ENCODE measurements at regions not wholly inside any gene's neighbourhood (a gene's known extent, or its start where the extent isn't known, plus 50 kb on each side); places are given as distances from the start of the nearest gene placed in this dataset.

- TF ChIP-seq, protein P1, sequence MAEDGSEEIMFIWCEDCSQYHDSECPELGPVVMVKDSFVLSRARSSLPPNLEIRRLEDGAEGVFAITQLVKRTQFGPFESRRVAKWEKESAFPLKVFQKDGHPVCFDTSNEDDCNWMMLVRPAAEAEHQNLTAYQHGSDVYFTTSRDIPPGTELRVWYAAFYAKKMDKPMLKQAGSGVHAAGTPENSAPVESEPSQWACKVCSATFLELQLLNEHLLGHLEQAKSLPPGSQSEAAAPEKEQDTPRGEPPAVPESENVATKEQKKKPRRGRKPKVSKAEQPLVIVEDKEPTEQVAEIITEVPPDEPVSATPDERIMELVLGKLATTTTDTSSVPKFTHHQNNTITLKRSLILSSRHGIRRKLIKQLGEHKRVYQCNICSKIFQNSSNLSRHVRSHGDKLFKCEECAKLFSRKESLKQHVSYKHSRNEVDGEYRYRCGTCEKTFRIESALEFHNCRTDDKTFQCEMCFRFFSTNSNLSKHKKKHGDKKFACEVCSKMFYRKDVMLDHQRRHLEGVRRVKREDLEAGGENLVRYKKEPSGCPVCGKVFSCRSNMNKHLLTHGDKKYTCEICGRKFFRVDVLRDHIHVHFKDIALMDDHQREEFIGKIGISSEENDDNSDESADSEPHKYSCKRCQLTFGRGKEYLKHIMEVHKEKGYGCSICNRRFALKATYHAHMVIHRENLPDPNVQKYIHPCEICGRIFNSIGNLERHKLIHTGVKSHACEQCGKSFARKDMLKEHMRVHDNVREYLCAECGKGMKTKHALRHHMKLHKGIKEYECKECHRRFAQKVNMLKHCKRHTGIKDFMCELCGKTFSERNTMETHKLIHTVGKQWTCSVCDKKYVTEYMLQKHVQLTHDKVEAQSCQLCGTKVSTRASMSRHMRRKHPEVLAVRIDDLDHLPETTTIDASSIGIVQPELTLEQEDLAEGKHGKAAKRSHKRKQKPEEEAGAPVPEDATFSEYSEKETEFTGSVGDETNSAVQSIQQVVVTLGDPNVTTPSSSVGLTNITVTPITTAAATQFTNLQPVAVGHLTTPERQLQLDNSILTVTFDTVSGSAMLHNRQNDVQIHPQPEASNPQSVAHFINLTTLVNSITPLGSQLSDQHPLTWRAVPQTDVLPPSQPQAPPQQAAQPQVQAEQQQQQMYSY (CRISPR knock-in tag; IDR thresholded peaks at IDR 0.05): no peak
- TF ChIP-seq, protein P2, sequence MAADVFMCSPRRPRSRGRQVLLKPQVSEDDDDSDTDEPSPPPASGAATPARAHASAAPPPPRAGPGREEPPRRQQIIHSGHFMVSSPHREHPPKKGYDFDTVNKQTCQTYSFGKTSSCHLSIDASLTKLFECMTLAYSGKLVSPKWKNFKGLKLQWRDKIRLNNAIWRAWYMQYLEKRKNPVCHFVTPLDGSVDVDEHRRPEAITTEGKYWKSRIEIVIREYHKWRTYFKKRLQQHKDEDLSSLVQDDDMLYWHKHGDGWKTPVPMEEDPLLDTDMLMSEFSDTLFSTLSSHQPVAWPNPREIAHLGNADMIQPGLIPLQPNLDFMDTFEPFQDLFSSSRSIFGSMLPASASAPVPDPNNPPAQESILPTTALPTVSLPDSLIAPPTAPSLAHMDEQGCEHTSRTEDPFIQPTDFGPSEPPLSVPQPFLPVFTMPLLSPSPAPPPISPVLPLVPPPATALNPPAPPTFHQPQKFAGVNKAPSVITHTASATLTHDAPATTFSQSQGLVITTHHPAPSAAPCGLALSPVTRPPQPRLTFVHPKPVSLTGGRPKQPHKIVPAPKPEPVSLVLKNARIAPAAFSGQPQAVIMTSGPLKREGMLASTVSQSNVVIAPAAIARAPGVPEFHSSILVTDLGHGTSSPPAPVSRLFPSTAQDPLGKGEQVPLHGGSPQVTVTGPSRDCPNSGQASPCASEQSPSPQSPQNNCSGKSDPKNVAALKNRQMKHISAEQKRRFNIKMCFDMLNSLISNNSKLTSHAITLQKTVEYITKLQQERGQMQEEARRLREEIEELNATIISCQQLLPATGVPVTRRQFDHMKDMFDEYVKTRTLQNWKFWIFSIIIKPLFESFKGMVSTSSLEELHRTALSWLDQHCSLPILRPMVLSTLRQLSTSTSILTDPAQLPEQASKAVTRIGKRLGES (CRISPR knock-in tag; IDR thresholded peaks at IDR 0.05; ENCODE audit: borderline replicate concordance): peak; percentile 73
- TF ChIP-seq, protein P3, sequence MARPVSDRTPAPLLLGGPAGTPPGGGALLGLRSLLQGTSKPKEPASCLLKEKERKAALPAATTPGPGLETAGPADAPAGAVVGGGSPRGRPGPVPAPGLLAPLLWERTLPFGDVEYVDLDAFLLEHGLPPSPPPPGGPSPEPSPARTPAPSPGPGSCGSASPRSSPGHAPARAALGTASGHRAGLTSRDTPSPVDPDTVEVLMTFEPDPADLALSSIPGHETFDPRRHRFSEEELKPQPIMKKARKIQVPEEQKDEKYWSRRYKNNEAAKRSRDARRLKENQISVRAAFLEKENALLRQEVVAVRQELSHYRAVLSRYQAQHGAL (CRISPR knock-in tag; IDR thresholded peaks at IDR 0.05; ENCODE audit: not compliant biosample characterization): no peak
- TF ChIP-seq, protein P4, sequence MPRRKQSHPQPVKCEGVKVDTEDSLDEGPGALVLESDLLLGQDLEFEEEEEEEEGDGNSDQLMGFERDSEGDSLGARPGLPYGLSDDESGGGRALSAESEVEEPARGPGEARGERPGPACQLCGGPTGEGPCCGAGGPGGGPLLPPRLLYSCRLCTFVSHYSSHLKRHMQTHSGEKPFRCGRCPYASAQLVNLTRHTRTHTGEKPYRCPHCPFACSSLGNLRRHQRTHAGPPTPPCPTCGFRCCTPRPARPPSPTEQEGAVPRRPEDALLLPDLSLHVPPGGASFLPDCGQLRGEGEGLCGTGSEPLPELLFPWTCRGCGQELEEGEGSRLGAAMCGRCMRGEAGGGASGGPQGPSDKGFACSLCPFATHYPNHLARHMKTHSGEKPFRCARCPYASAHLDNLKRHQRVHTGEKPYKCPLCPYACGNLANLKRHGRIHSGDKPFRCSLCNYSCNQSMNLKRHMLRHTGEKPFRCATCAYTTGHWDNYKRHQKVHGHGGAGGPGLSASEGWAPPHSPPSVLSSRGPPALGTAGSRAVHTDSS (CRISPR knock-in tag; conservative IDR thresholded peaks at IDR 0.05): no peak
- TF ChIP-seq SKIL (CRISPR knock-in tag; IDR thresholded peaks at IDR 0.05; ENCODE audit: borderline replicate concordance) (no peak; the same call in 1 of the 2 replicates), ZNF234 (CRISPR knock-in tag; conservative IDR thresholded peaks at IDR 0.05) (no peak), ZNF576 (CRISPR knock-in tag; IDR thresholded peaks at IDR 0.05) (peak; percentile 84; the same call in 1 of the 2 replicates), TFDP2 (CRISPR knock-in tag; IDR thresholded peaks at IDR 0.05) (no peak; the same call in 1 of the 2 replicates), ZNF724P (CRISPR knock-in tag; IDR thresholded peaks at IDR 0.05; ENCODE audit: borderline replicate concordance) (no peak), SRY (CRISPR knock-in tag; IDR thresholded peaks at IDR 0.05) (no peak), E2F1 (CRISPR knock-in tag; IDR thresholded peaks at IDR 0.05) (no peak), ZFP36L2 (CRISPR knock-in tag; IDR thresholded peaks at IDR 0.05) (no peak)
Observed at GRCh38 chr7:155953781-155954549, 141.7 kb upstream of the SHH start (continued).

All from HepG2 (cell line).